Keratinocyte (primary cell): ENCODE measurements at regions not wholly inside any gene's neighbourhood (a gene's known extent, or its start where the extent isn't known, plus 50 kb on each side); places are given as distances from the start of the nearest gene placed in this dataset.

Source experiments
- CTCF ChIP-seq, 3 experiments: IDR thresholded peaks in 1 of 3; conservative IDR thresholded peaks in 1 of 3; optimal IDR thresholded peaks in 1 of 3; 2 replicates in 2 of 3; 3 replicates in 1 of 3; pipeline versions ENCODE3 to v1.5.1; 2011; ENCODE audit warnings: low read length in 3 of 3, mild to moderate bottlenecking in 3 of 3, moderate library complexity in 2 of 3, control low read depth in 1 of 3, inconsistent platforms in 1 of 3; ENCODE audit not compliant: insufficient read depth in 2 of 3; ENCODE audit errors: extremely low read depth in 1 of 3
- EZH2 ChIP-seq: IDR thresholded peaks from one replicate; pipeline ENCODE4 v1.6.1; 2012; ENCODE audit warnings: inconsistent platforms, mild to moderate bottlenecking, low read length, moderate library complexity

- TF ChIP-seq CTCF (optimal IDR thresholded peaks at IDR 0.05 in 1 of 3, IDR thresholded peaks at IDR 0.05 in 1 of 3, conservative IDR thresholded peaks at IDR 0.05 in 1 of 3; ENCODE audit: extremely low read depth in 1 of 3, insufficient read depth in 2 of 3, low read length in 3 of 3) (no peak), EZH2 (no peak)
Measured at GRCh38 chr22:49022816-49023160, 804.9 kb downstream of the BRD1 start.
